ENCODE measurements at regions not wholly inside any gene's neighbourhood (a gene's known extent, or its start where the extent isn't known, plus 50 kb on each side); places are given as distances from the start of the nearest gene placed in this dataset.

- peaks cover 1% of the 10 kb centered on the region for H3K9me3 Mint-ChIP-seq (ENCODE audit: unreplicated experiment)
- no peak for FAIRE-seq
Measured at GRCh38 chr2:200735061-200735460, 76.6 kb upstream of the BZW1 start.

GRCh38 chr2:200736646-200737274, 75.0 kb upstream of the BZW1 start:
- Histone ChIP-seq H3K27me3 (ENCODE audit: insufficient read depth, low read length) (peaks cover 6% of the 10 kb centered on the region), H3K9ac (ENCODE audit: low read length) (no peak overlapping the region), H3K4me2 (ENCODE audit: low read length) (no peak overlapping the region), H3K4me1 (ENCODE audit: insufficient read depth, low read length) (no peaks in the 10 kb centered on the region), H3K79me2 (ENCODE audit: insufficient read depth, low read length) (no peaks in the 10 kb centered on the region), H3K9me3 (ENCODE audit: insufficient read depth, low read depth, low read length) (no peaks in the 10 kb centered on the region), H2AFZ (ENCODE audit: low read depth, low read length) (no peak overlapping the region), H3K27ac (ENCODE audit: low read depth, low read length) (no peak overlapping the region), H3K4me3 (ENCODE audit: insufficient read depth, low read depth, low read length) (no peak overlapping the region), H3K36me3 (ENCODE audit: insufficient read depth, low read length) (no peaks in the 10 kb centered on the region), H4K20me1 (ENCODE audit: insufficient read depth, low read length) (no peaks in the 10 kb centered on the region)
- no peak for FAIRE-seq
- peak; percentile 30 for DNase-seq (ENCODE audit: low read depth)
- Mint-ChIP-seq H3K27me3 (ENCODE audit: low read depth, unreplicated experiment) (peaks cover 27% of the 10 kb centered on the region), H3K27ac (ENCODE audit: unreplicated experiment) (peak overlapping the region; percentile 36), H3K4me1 (ENCODE audit: low read depth, unreplicated experiment) (peaks cover 5% of the 10 kb centered on the region), H3K36me3 (ENCODE audit: low read depth, unreplicated experiment) (no peaks in the 10 kb centered on the region), H3K4me3 (ENCODE audit: unreplicated experiment) (no peak overlapping the region), H3K9me3 (ENCODE audit: unreplicated experiment) (peaks cover 1% of the 10 kb centered on the region)
- TF ChIP-seq EZH2 (IDR thresholded peaks at IDR 0.05; ENCODE audit: insufficient read depth, low read length) (no peak), CTCF (IDR thresholded peaks at IDR 0.05; ENCODE audit: insufficient read depth, low read depth, low read length) (no peak)

More at GRCh38 chr2:200735061-200735460, 76.6 kb upstream of the BZW1 start:
- Histone ChIP-seq H3K9me3 (ENCODE audit: insufficient read depth, low read depth, low read length) (no peaks in the 10 kb centered on the region), H3K4me3 (ENCODE audit: insufficient read depth, low read depth, low read length) (no peak overlapping the region), H3K4me1 (ENCODE audit: insufficient read depth, low read length) (no peaks in the 10 kb centered on the region), H2AFZ (ENCODE audit: low read depth, low read length) (no peak overlapping the region), H3K27ac (ENCODE audit: low read depth, low read length) (no peak overlapping the region), H4K20me1 (ENCODE audit: insufficient read depth, low read length) (no peaks in the 10 kb centered on the region), H3K27me3 (ENCODE audit: insufficient read depth, low read length) (peaks cover 6% of the 10 kb centered on the region), H3K36me3 (ENCODE audit: insufficient read depth, low read length) (no peaks in the 10 kb centered on the region), H3K9ac (ENCODE audit: low read length) (no peak overlapping the region), H3K4me2 (ENCODE audit: low read length) (no peak overlapping the region), H3K79me2 (ENCODE audit: insufficient read depth, low read length) (no peaks in the 10 kb centered on the region)
- Mint-ChIP-seq H3K4me3 (ENCODE audit: unreplicated experiment) (no peak overlapping the region), H3K27me3 (ENCODE audit: low read depth, unreplicated experiment) (peaks cover 23% of the 10 kb centered on the region), H3K4me1 (ENCODE audit: low read depth, unreplicated experiment) (peaks cover 3% of the 10 kb centered on the region), H3K36me3 (ENCODE audit: low read depth, unreplicated experiment) (no peaks in the 10 kb centered on the region), H3K27ac (ENCODE audit: unreplicated experiment) (no peak overlapping the region)
- no peak for TF ChIP-seq CTCF (IDR thresholded peaks at IDR 0.05; ENCODE audit: insufficient read depth, low read depth, low read length)
- TF ChIP-seq EZH2 (IDR thresholded peaks at IDR 0.05; ENCODE audit: insufficient read depth, low read length): no peak
- DNase-seq (ENCODE audit: low read depth): no peak

GRCh38 chr2:200737585-200737984, 74.1 kb upstream of the BZW1 start:
- peaks cover 28% of the 10 kb centered on the region for H3K27me3 Mint-ChIP-seq (ENCODE audit: low read depth, unreplicated experiment)
- Histone ChIP-seq H3K4me1 (ENCODE audit: insufficient read depth, low read length) (no peaks in the 10 kb centered on the region), H3K79me2 (ENCODE audit: insufficient read depth, low read length) (no peaks in the 10 kb centered on the region), H3K27ac (ENCODE audit: low read depth, low read length) (no peak overlapping the region), H3K36me3 (ENCODE audit: insufficient read depth, low read length) (no peaks in the 10 kb centered on the region), H3K4me2 (ENCODE audit: low read length) (no peak overlapping the region), H2AFZ (ENCODE audit: low read depth, low read length) (no peak overlapping the region), H3K9ac (ENCODE audit: low read length) (no peak overlapping the region), H3K4me3 (ENCODE audit: insufficient read depth, low read depth, low read length) (no peak overlapping the region), H4K20me1 (ENCODE audit: insufficient read depth, low read length) (no peaks in the 10 kb centered on the region), H3K9me3 (ENCODE audit: insufficient read depth, low read depth, low read length) (no peaks in the 10 kb centered on the region), H3K27me3 (ENCODE audit: insufficient read depth, low read length) (peaks cover 6% of the 10 kb centered on the region)
- no peak for TF ChIP-seq CTCF (IDR thresholded peaks at IDR 0.05; ENCODE audit: insufficient read depth, low read depth, low read length)
- no peak for TF ChIP-seq EZH2 (IDR thresholded peaks at IDR 0.05; ENCODE audit: insufficient read depth, low read length)
- FAIRE-seq (no peak), DNase-seq (ENCODE audit: low read depth) (no peak)
- H3K36me3 Mint-ChIP-seq (ENCODE audit: low read depth, unreplicated experiment): no peaks in the 10 kb centered on the region
- peaks cover 6% of the 10 kb centered on the region for H3K4me1 Mint-ChIP-seq (ENCODE audit: low read depth, unreplicated experiment)
- H3K27ac Mint-ChIP-seq (ENCODE audit: unreplicated experiment): no peak overlapping the region
- H3K9me3 Mint-ChIP-seq (ENCODE audit: unreplicated experiment): peaks cover 1% of the 10 kb centered on the region
- no peak overlapping the region for H3K4me3 Mint-ChIP-seq (ENCODE audit: unreplicated experiment)

Measured in astrocyte (in vitro differentiated cells and primary cell).